T-cell (primary cell): ENCODE measurements at regions not wholly inside any gene's neighbourhood (a gene's known extent, or its start where the extent isn't known, plus 50 kb on each side); places are given as distances from the start of the nearest gene placed in this dataset.

ENCODE experiments used
- ATAC-seq, 4 experiments: fragments of 200-7000 bp in 3 of 4; fragments of 150-1000 bp in 1 of 4; cut with Tn5 transposase; replicated peaks in 1 of 4; 1 replicate in 3 of 4; 2 replicates in 1 of 4; pipeline ENCODE4 v1.10.0; 2021; ENCODE audit warnings: moderate library complexity in 3 of 4, mild to moderate bottlenecking in 2 of 4, moderate number of reproducible peaks in 1 of 4
- CTCF ChIA-PET, 2 donors: fragments of 300-600 bp; sonication (Branson Sonifier 250); formaldehyde crosslinking; loops; one replicate each; lab custom pipeline; 2022; ENCODE audit warnings: antibody characterized with exemption in 2 of 2; lab: Charles Lee
- POLR2A ChIA-PET, 2 donors: fragments of 300-600 bp; sonication (Branson Sonifier 250); formaldehyde crosslinking; loops; one replicate each; lab custom pipeline; 2022; ENCODE audit warnings: antibody characterized with exemption in 2 of 2; lab: Charles Lee
- DNase-seq, 35 experiments: peaks; one replicate each; pipeline versions ENCODE4 v3.0.0 to v3.0.0-alpha.2; 2013 to 2023
- H3K27ac ChIP-seq: one replicate; pipeline ENCODE4 v1.5.1; 2013; ENCODE audit warnings: low read length
- H3K27me3 ChIP-seq, 2 experiments: replicated peaks in 1 of 2; 1 replicate in 1 of 2; 2 replicates in 1 of 2; pipeline versions ENCODE4 v1.6.1 to v1.7.0; 2013; ENCODE audit warnings: low read length in 1 of 2, mixed read lengths in 1 of 2; ENCODE audit not compliant: control insufficient read depth in 2 of 2, insufficient read depth in 2 of 2; ENCODE audit errors: extremely low read depth in 1 of 2
- H3K36me3 ChIP-seq, 2 donors: 1 replicate in 1 of 2; 2 replicates in 1 of 2; pipeline versions ENCODE4 v1.6.1 to v1.7.0; 2013; ENCODE audit warnings: low read length in 1 of 2; ENCODE audit not compliant: control insufficient read depth in 2 of 2, insufficient read depth in 1 of 2; ENCODE audit errors: extremely low read depth in 1 of 2
- H3K4me1 ChIP-seq, 2 experiments: 1 replicate in 1 of 2; 2 replicates in 1 of 2; pipeline versions ENCODE4 v1.6.1 to v1.7.0; 2013; ENCODE audit warnings: low read length in 2 of 2, mixed read lengths in 1 of 2; ENCODE audit not compliant: insufficient read depth in 2 of 2, control insufficient read depth in 1 of 2; ENCODE audit errors: extremely low read depth in 1 of 2
- H3K4me3 ChIP-seq, 2 donors: 1 replicate in 1 of 2; 2 replicates in 1 of 2; pipeline versions ENCODE4 v1.5.1 to v1.7.0; 2013; ENCODE audit warnings: mild to moderate bottlenecking in 2 of 2, low read length in 1 of 2, moderate library complexity in 1 of 2; ENCODE audit not compliant: control insufficient read depth in 1 of 2; ENCODE audit errors: extremely low read depth in 1 of 2
- H3K9me3 ChIP-seq: 2 replicates; pipeline ENCODE4 v1.7.0; 2013
- H3K27ac Mint-ChIP-seq, 2 donors: one replicate each; pipeline ENCODE4 v1.8.0; 2020 to 2021; ENCODE audit warnings: mild to moderate bottlenecking in 2 of 2, mixed read lengths in 2 of 2
- H3K27me3 Mint-ChIP-seq, 2 donors: one replicate each; pipeline ENCODE4 v1.8.0; 2021 to 2022; ENCODE audit warnings: mixed read lengths in 2 of 2
- H3K36me3 Mint-ChIP-seq: one replicate; pipeline ENCODE4 v1.8.0; 2021; ENCODE audit warnings: mixed read lengths
- H3K4me1 Mint-ChIP-seq, 3 donors: one replicate each; pipeline ENCODE4 v1.8.0; 2020 to 2022; ENCODE audit warnings: mixed read lengths in 3 of 3, mild to moderate bottlenecking in 1 of 3
- H3K4me3 Mint-ChIP-seq, 3 donors: one replicate each; pipeline ENCODE4 v1.8.0; 2020 to 2022; ENCODE audit warnings: mild to moderate bottlenecking in 3 of 3, mixed read lengths in 3 of 3, moderate library complexity in 3 of 3
- H3K9me3 Mint-ChIP-seq, 3 donors: one replicate each; pipeline ENCODE4 v1.8.0; 2020 to 2022; ENCODE audit warnings: mixed read lengths in 3 of 3
- WGBS: methylation state at CpG from one replicate; pipeline ENCODE4 v1.1.5; 2013; ENCODE audit warnings: missing lambda C conversion rate; ENCODE audit not compliant: insufficient coverage; 5-methylcytosine and 5-hydroxymethylcytosine counted together

DNA sequence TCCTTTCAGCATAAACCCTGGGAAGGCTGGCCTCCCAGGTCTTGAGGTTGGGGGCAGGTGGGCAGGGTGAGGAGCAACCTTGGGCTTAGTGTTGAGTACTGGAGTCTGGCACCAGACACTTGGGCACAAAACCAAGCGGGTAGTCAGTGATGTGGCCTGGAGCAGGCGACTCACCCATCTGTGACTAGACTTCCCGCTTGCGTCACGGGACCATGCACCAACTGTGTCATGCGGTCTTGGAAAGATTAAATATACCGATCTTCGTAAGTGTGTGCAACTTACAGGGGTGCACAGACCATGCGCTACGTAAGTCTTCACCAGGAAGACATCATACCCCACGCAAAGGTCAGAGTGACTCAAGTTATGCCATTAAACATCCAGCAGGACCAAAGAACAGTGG, 304.4 kb upstream of the IRX4 start:
- ChIA-PET CTCF (no interaction called here), POLR2A (no interaction called here)
- ATAC-seq (no peak), DNase-seq (no peak)
- no peaks in the 10 kb centered on the region for H3K9me3 Mint-ChIP-seq
- 95% methylated on average over 10 of the region's 11 CpGs for WGBS
- Histone ChIP-seq H3K27me3 (peaks cover 0 to 13% of the 10 kb centered on the region in 2 experiments), H3K4me3 (no peak overlapping the region), H3K4me1 (no peaks in the 10 kb centered on the region), H3K9me3 (no peaks in the 10 kb centered on the region), H3K36me3 (no peaks in the 10 kb centered on the region), H3K27ac (no peak overlapping the region)
- H3K27ac Mint-ChIP-seq = no peak overlapping the region
- H3K27me3 Mint-ChIP-seq = peaks cover 10% of the 10 kb centered on the region in 2 donors
- no peaks in the 10 kb centered on the region for H3K36me3 Mint-ChIP-seq
- no peaks in the 10 kb centered on the region for H3K4me1 Mint-ChIP-seq
- H3K4me3 Mint-ChIP-seq = no peak overlapping the region

DNA sequence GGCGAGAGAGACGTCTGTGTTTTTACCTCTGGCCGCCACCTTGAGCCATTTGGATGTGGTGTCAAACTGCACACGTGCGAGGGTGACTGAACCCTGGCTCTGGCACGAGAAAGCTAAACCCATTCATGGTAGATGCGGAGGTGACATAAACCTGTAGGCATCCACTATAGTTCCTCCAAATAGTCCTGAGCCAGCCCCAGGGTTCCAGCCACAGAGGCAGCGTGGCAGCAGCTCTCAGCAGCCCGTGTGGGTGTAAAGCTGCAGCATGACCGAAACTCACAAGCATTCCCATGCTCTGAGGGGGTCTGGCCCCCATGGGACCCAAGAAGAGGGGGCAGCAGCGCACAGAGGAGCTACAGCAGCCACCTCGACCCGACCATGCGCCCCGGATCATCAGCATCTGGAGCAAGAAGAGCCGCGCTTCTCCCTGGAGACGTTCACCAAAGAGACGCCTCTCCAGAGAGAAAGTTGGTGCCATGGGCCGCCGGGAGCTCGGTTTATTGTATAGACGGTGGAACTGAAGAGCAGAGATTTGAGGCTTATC, 303.8 kb upstream of the IRX4 start:
- POLR2A ChIA-PET = no interaction called here
- CTCF ChIA-PET = no interaction called here
- Histone ChIP-seq H3K4me1 (no peaks in the 10 kb centered on the region), H3K27ac (no peak overlapping the region), H3K9me3 (no peaks in the 10 kb centered on the region), H3K27me3 (peaks cover 0 to 14% of the 10 kb centered on the region in 2 experiments), H3K4me3 (no peak overlapping the region), H3K36me3 (no peaks in the 10 kb centered on the region)
- H3K36me3 Mint-ChIP-seq = no peaks in the 10 kb centered on the region
- 81% methylated on average over 19 of the region's 23 CpGs for WGBS
- H3K9me3 Mint-ChIP-seq = no peaks in the 10 kb centered on the region
- ATAC-seq (no peak), DNase-seq (no peak)
- H3K4me3 Mint-ChIP-seq = no peak overlapping the region
- H3K27ac Mint-ChIP-seq = no peak overlapping the region
- H3K27me3 Mint-ChIP-seq = peaks cover 11 to 12% of the 10 kb centered on the region in 2 donors
- no peaks in the 10 kb centered on the region for H3K4me1 Mint-ChIP-seq

DNA sequence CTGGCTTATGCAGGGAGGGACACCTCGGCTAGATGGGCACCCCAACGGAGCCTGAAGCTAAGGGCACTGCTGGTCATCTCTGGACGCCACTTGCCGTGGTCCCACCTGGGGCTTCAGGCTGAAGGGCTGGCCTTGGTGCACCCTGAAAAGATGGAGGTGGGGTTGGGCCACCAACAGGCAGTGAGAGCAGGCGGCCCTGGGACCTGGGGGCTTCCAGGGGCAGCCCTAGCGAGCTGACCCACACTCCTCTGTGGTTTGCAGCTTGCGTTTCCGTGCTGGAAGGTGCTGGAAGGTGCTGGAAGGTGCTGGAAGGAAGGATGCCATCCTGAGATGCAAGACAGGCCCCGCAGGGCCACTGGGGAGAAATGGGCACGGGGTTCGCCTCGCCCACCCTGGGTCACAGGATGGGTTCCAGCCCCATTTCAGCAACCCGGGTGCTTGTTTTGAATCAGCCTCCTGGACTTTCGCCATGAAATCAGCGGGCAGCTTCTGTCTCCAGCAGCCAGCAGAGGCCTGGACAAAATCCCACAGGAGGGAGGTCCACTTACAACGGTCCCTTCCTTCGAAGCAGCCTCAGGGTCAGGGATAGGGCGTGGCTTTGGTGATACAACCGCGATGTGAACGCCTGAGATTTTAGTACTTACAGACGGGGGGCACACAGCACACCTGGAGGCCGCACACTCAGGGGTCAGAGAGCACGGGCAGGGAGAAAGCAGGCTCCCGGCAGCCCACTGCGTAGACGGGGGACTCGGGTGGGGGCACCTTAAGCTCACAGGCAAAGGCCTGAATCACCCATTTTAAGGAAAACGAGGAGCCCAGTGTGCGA, 303.1 kb upstream of the IRX4 start:
- no peak overlapping the region for H3K4me3 ChIP-seq
- DNase-seq = no peak
- Mint-ChIP-seq H3K4me3 (no peak overlapping the region), H3K27me3 (peaks cover 13 to 15% of the 10 kb centered on the region in 2 donors), H3K9me3 (no peaks in the 10 kb centered on the region), H3K4me1 (no peaks in the 10 kb centered on the region), H3K27ac (no peak overlapping the region), H3K36me3 (no peaks in the 10 kb centered on the region)
- CTCF ChIA-PET = no interaction called here
- H3K27ac ChIP-seq = no peak overlapping the region
- H3K9me3 ChIP-seq = no peaks in the 10 kb centered on the region
- H3K4me1 ChIP-seq = no peaks in the 10 kb centered on the region
- ATAC-seq = no peak
- POLR2A ChIA-PET = no interaction called here
- WGBS = 86% methylated on average over 29 of the region's 30 CpGs
- peaks cover 0 to 21% of the 10 kb centered on the region in 2 experiments for H3K27me3 ChIP-seq
- H3K36me3 ChIP-seq = no peaks in the 10 kb centered on the region

DNA sequence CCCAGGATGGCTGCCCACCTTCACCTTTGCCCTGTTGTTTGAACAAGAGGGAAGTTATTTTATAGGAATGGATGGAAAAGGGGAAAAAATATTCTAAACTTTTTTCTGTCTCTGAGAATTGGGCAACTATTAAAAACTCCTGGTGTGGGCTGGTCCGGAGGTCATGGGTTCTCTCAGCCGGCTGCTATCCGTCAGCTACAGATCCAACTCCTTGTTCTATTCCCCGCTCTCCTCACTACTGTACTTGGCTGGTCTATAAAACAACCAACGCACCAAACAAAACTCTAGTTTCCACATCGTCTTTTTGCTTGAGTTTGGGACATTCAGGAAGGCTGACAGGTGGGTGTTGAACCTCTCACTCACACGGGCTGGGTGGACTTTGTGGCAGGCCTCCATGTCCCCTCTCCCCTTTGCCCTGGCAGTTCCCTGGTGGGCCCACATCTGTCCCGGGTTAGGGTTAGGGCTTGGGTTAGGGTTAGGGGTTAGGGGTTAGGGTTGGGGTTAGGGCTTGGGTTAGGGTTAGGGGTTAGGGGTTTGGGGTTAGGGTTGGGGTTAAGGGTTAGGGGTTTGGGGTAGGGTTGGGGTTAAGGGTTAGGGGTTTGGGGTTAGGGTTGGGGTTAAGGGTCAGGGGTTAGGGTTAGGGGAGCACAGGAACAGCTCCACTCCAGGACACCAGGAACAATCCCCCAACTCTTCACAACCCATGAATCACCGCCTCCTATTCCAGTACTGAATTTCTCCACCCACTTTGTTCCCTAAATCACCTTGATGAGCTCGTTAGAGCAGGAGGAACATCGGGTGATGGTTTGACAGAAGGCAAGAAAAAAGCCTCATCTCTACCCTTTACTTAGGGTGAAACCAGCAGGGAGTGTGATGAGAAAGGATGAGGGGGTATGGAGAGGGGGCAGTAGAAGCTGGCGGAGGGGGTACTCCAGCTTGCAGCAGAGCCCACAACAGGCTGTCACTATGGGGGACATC, 302.1 kb upstream of the IRX4 start:
- Histone ChIP-seq H3K9me3 (no peaks in the 10 kb centered on the region), H3K36me3 (no peaks in the 10 kb centered on the region), H3K27me3 (peaks cover 0 to 21% of the 10 kb centered on the region in 2 experiments), H3K27ac (no peak overlapping the region), H3K4me3 (no peak overlapping the region), H3K4me1 (no peaks in the 10 kb centered on the region)
- H3K36me3 Mint-ChIP-seq = no peaks in the 10 kb centered on the region
- no peaks in the 10 kb centered on the region for H3K4me1 Mint-ChIP-seq
- WGBS = 89% methylated on average over 3 of the region's 12 CpGs
- no peak for DNase-seq
- CTCF ChIA-PET = no interaction called here
- peaks cover 13 to 15% of the 10 kb centered on the region in 2 donors for H3K27me3 Mint-ChIP-seq
- POLR2A ChIA-PET = no interaction called here
- H3K9me3 Mint-ChIP-seq = no peaks in the 10 kb centered on the region
- no peak overlapping the region for H3K27ac Mint-ChIP-seq
- H3K4me3 Mint-ChIP-seq = no peak overlapping the region
- no peak for ATAC-seq

DNA sequence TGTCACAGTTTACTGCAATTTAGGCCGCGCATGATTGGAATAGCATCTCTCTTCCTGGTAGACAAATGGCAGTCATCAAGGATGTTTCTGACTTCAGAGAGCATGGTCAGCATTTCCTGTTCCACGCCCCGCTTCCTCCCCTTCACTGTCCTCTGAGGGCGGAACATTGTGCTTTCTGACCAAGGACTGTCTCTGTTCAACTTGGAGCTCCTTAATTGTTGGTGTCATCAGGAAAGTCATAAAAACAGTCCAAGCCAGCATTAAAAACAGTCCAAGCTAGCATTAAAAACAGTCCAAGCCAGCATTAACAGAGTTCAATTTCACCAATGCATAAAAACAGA, 301.3 kb upstream of the IRX4 start:
- H3K36me3 ChIP-seq = no peaks in the 10 kb centered on the region
- no peaks in the 10 kb centered on the region for H3K9me3 ChIP-seq
- peaks cover 0 to 21% of the 10 kb centered on the region in 2 experiments for H3K27me3 ChIP-seq
- no peaks in the 10 kb centered on the region for H3K4me1 ChIP-seq
- H3K27ac ChIP-seq = no peak overlapping the region
- Mint-ChIP-seq H3K4me3 (no peak overlapping the region), H3K36me3 (no peaks in the 10 kb centered on the region), H3K27ac (peak overlapping the region in 1 of 2 donors; percentile 63), H3K27me3 (peaks cover 13 to 15% of the 10 kb centered on the region in 2 donors), H3K9me3 (no peaks in the 10 kb centered on the region), H3K4me1 (no peaks in the 10 kb centered on the region)
- no peak overlapping the region for H3K4me3 ChIP-seq
- ChIA-PET CTCF (no interaction called here), POLR2A (no interaction called here)
- DNase-seq = no peak
- ATAC-seq = no peak
- WGBS = 38% methylated on average over 5 of the region's 5 CpGs

DNA sequence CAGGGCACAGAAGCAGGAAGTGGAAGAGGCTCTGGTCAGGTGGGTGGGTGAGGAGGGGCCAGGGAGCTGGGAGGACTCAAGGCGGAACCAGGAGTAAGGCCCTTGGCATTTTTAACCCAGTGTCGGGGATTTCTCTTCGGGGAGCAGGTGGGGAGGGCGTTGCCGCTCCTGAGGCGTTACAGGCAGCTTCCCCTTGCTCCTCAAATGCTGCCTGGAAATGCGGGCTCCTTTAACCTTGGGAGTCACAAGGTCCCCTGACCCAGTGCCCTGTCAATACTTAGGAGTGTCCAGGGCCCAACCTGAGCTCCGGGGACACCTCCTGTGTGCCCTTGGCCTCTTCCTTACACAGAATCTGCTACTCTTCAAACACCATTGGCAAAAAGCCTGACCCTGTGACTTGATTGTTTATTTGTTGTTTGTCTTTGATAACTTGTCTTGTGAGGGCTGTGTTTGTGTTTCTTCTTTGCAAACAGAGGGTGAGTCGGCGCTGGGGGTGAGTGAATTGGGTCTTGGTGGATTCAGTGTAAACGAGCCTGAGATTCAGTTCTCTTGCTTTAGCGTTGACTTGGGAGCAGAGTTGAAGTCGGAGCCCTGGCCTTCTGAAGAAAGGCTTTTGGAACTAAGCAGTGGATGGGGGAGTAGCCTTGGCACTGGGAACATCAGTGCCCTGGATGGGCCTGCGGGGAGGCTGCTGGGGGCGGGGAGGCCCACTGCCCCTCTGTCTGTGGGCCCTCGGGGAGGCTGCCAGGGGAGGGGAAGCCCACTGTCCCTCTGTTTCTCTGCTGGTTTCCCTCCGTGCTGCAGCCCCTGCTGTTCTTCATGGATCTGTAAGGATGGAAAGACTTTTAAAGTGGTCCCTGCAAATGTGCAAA, 300.7 kb upstream of the IRX4 start:
- H3K27ac Mint-ChIP-seq = peak overlapping the region in 1 of 2 donors; percentile 63
- 75% methylated on average over 15 of the region's 17 CpGs for WGBS
- DNase-seq = no peak
- H3K27ac ChIP-seq = no peak overlapping the region
- H3K4me1 Mint-ChIP-seq = no peaks in the 10 kb centered on the region
- no peaks in the 10 kb centered on the region for H3K9me3 ChIP-seq
- CTCF ChIA-PET = no interaction called here
- H3K27me3 ChIP-seq = peaks cover 0 to 25% of the 10 kb centered on the region in 2 experiments
- H3K4me1 ChIP-seq = no peaks in the 10 kb centered on the region
- POLR2A ChIA-PET = no interaction called here
- no peak overlapping the region for H3K4me3 Mint-ChIP-seq
- no peak overlapping the region for H3K4me3 ChIP-seq
- H3K9me3 Mint-ChIP-seq = no peaks in the 10 kb centered on the region
- ATAC-seq = no peak
- peaks cover 13 to 15% of the 10 kb centered on the region in 2 donors for H3K27me3 Mint-ChIP-seq
- H3K36me3 Mint-ChIP-seq = no peaks in the 10 kb centered on the region
- H3K36me3 ChIP-seq = no peaks in the 10 kb centered on the region
